Neural cell (in vitro differentiated cells): ENCODE measurements at regions not wholly inside any gene's neighbourhood (a gene's known extent, or its start where the extent isn't known, plus 50 kb on each side); places are given as distances from the start of the nearest gene placed in this dataset.

Source experiments
- H2AFZ ChIP-seq: fragments of 200-600, 300-800 bp; sonication (generic), shearing (Covaris generic); 2 replicates; pipeline ENCODE4 v1.6.0; 2014; ENCODE audit warnings: low read depth, mild to moderate bottlenecking, antibody characterized with exemption, low read length, moderate library complexity
- H3F3A ChIP-seq: fragments of 200-600 bp; shearing (Covaris generic); 2 replicates; pipeline ENCODE4 v1.6.1; 2016; ENCODE audit warnings: mild to moderate bottlenecking, moderate library complexity, mixed read lengths, antibody characterized with exemption, low read length; ENCODE audit not compliant: insufficient read depth, poor library complexity, severe bottlenecking
- H3K27ac ChIP-seq: fragments of 200-600, 300-800 bp; sonication (generic), shearing (Covaris generic); 2 replicates; pipeline ENCODE4 v1.5.1; 2014; ENCODE audit warnings: mild to moderate bottlenecking, low read length, moderate library complexity
- H3K27me3 ChIP-seq: fragments of 300-800, 200-600 bp; sonication (generic), shearing (Covaris generic); 2 replicates; pipeline ENCODE4 v1.6.0; 2014; ENCODE audit warnings: mild to moderate bottlenecking, low read depth, low read length, moderate library complexity; ENCODE audit not compliant: insufficient read depth
- H3K36me3 ChIP-seq: fragments of 300-800, 200-600 bp; sonication (generic), shearing (Covaris generic); 2 replicates; pipeline ENCODE4 v1.5.1; 2014; ENCODE audit warnings: mild to moderate bottlenecking, antibody characterized with exemption, low read length, moderate library complexity; ENCODE audit not compliant: insufficient read depth
- H3K4me2 ChIP-seq: fragments of 300-800, 200-600 bp; sonication (generic), shearing (Covaris generic); 2 replicates; pipeline ENCODE4 v1.6.0; 2014; ENCODE audit warnings: mild to moderate bottlenecking, low read length
- H3K4me3 ChIP-seq: fragments of 300-800, 200-600 bp; sonication (generic), shearing (Covaris generic); 2 replicates; pipeline ENCODE4 v1.5.1; 2014; ENCODE audit warnings: mild to moderate bottlenecking, low read length, moderate library complexity
- H3K79me2 ChIP-seq: fragments of 200-600 bp; shearing (Covaris generic); replicated peaks from 2 replicates; pipeline ENCODE4 v1.6.0; 2014; ENCODE audit warnings: mild to moderate bottlenecking, low read length, moderate library complexity; ENCODE audit not compliant: insufficient read depth
- H3K9ac ChIP-seq: fragments of 300-800, 200-600 bp; sonication (generic), shearing (Covaris generic); 2 replicates; pipeline ENCODE4 v1.6.1; 2016; ENCODE audit warnings: mild to moderate bottlenecking, low read length, mixed read lengths
- H3K9me2 ChIP-seq: fragments of 200-600 bp; shearing (Covaris generic); 2 replicates; pipeline ENCODE4 v1.6.1; 2016; ENCODE audit warnings: mild to moderate bottlenecking, low read length, mixed read lengths; ENCODE audit not compliant: insufficient read depth
- H3K9me3 ChIP-seq: fragments of 200-600, 300-800 bp; sonication (generic), shearing (Covaris generic); 2 replicates; pipeline ENCODE4 v1.6.1; 2016; ENCODE audit warnings: mild to moderate bottlenecking, mixed run types, low read length, moderate library complexity, mixed read lengths
- H4K20me1 ChIP-seq: fragments of 200-600 bp; shearing (Covaris generic); 2 replicates; pipeline ENCODE4 v1.6.1; 2016; ENCODE audit warnings: mild to moderate bottlenecking, mixed run types; ENCODE audit not compliant: insufficient read depth
- EP300 ChIP-seq: fragments of 450-650 bp; conservative IDR thresholded peaks from 2 replicates; pipeline ENCODE4 v1.6.1; 2014; ENCODE audit warnings: antibody characterized with exemption, mild to moderate bottlenecking, moderate library complexity; ENCODE audit not compliant: poor library complexity, severe bottlenecking
- EZH2 ChIP-seq: fragments of 200-600, 300-800 bp; shearing (Covaris generic), sonication (generic); IDR thresholded peaks from 2 replicates; pipeline ENCODE4 v1.6.1; 2014; ENCODE audit warnings: antibody characterized with exemption, low read length, borderline replicate concordance, mild to moderate bottlenecking; ENCODE audit not compliant: insufficient read depth, poor library complexity, severe bottlenecking
- MXI1 ChIP-seq: fragments of 450-650 bp; conservative IDR thresholded peaks from 2 replicates; pipeline ENCODE4 v1.6.1; 2014; ENCODE audit warnings: antibody characterized with exemption, mild to moderate bottlenecking; ENCODE audit not compliant: poor library complexity, severe bottlenecking
- POLR2AphosphoS5 ChIP-seq: IDR thresholded peaks from 2 replicates; pipeline ENCODE4 v1.6.1; 2012
- RAD21 ChIP-seq: fragments of 450-650 bp; conservative IDR thresholded peaks from 2 replicates; pipeline ENCODE4 v1.6.1; 2014; ENCODE audit warnings: antibody characterized with exemption, mild to moderate bottlenecking, moderate library complexity
- SMC3 ChIP-seq: fragments of 450-650 bp; conservative IDR thresholded peaks from 2 replicates; pipeline ENCODE4 v1.6.1; 2014; ENCODE audit warnings: antibody characterized with exemption, mild to moderate bottlenecking, moderate library complexity; ENCODE audit not compliant: poor library complexity
- TAF1 ChIP-seq: IDR thresholded peaks from 2 replicates; pipeline ENCODE4 v1.6.1; 2012; ENCODE audit warnings: low read depth
- TF ChIP-seq, protein P1 (sequence below): fragments of 450-650 bp; IDR thresholded peaks from 2 replicates; pipeline ENCODE4 v1.5.1; 2014; ENCODE audit warnings: antibody characterized with exemption, mild to moderate bottlenecking, moderate library complexity; ENCODE audit not compliant: poor library complexity, severe bottlenecking
- TF ChIP-seq, protein P2 (sequence below): IDR thresholded peaks from 2 replicates; pipeline ENCODE4 v1.6.1; 2012; ENCODE audit warnings: borderline replicate concordance

DNA sequence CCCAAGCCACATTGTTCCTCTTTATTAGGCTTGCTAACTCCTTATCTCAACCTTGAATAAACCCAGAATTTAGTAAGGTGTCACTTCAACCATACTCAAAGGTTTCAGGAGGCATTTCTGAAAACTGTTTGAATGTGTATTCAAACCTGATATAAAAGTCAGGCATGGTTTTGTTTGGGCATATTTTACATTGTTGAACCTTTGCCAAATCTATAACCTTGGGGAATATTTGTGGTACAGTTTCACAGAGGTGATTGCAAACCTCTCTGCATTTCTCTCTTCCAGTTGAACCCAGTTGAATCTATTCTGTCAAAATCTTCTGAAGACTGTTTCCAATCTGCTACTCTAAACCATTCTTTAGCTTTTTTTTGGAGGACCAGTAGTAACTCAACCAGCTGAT is 409.0 kb downstream of the TECRL start:
- H3K9me2 ChIP-seq, result no peaks in the 10 kb centered on the region
- H3K27me3 ChIP-seq, result no peaks in the 10 kb centered on the region
- H3K9me3 ChIP-seq, result no peaks in the 10 kb centered on the region
- no peak for TF ChIP-seq POLR2AphosphoS5
- TF ChIP-seq TAF1, result no peak
- TF ChIP-seq, protein P1, sequence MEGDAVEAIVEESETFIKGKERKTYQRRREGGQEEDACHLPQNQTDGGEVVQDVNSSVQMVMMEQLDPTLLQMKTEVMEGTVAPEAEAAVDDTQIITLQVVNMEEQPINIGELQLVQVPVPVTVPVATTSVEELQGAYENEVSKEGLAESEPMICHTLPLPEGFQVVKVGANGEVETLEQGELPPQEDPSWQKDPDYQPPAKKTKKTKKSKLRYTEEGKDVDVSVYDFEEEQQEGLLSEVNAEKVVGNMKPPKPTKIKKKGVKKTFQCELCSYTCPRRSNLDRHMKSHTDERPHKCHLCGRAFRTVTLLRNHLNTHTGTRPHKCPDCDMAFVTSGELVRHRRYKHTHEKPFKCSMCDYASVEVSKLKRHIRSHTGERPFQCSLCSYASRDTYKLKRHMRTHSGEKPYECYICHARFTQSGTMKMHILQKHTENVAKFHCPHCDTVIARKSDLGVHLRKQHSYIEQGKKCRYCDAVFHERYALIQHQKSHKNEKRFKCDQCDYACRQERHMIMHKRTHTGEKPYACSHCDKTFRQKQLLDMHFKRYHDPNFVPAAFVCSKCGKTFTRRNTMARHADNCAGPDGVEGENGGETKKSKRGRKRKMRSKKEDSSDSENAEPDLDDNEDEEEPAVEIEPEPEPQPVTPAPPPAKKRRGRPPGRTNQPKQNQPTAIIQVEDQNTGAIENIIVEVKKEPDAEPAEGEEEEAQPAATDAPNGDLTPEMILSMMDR, result no peak
- TF ChIP-seq, protein P2, sequence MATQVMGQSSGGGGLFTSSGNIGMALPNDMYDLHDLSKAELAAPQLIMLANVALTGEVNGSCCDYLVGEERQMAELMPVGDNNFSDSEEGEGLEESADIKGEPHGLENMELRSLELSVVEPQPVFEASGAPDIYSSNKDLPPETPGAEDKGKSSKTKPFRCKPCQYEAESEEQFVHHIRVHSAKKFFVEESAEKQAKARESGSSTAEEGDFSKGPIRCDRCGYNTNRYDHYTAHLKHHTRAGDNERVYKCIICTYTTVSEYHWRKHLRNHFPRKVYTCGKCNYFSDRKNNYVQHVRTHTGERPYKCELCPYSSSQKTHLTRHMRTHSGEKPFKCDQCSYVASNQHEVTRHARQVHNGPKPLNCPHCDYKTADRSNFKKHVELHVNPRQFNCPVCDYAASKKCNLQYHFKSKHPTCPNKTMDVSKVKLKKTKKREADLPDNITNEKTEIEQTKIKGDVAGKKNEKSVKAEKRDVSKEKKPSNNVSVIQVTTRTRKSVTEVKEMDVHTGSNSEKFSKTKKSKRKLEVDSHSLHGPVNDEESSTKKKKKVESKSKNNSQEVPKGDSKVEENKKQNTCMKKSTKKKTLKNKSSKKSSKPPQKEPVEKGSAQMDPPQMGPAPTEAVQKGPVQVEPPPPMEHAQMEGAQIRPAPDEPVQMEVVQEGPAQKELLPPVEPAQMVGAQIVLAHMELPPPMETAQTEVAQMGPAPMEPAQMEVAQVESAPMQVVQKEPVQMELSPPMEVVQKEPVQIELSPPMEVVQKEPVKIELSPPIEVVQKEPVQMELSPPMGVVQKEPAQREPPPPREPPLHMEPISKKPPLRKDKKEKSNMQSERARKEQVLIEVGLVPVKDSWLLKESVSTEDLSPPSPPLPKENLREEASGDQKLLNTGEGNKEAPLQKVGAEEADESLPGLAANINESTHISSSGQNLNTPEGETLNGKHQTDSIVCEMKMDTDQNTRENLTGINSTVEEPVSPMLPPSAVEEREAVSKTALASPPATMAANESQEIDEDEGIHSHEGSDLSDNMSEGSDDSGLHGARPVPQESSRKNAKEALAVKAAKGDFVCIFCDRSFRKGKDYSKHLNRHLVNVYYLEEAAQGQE, result no peak
- TF ChIP-seq EP300, result no peak
- TF ChIP-seq SMC3, result no peak
- no peak for TF ChIP-seq MXI1
- no peak for TF ChIP-seq RAD21
- no peak for TF ChIP-seq EZH2
- H3K79me2 ChIP-seq, result no peaks in the 10 kb centered on the region
- no peak overlapping the region for H3K4me2 ChIP-seq
- no peaks in the 10 kb centered on the region for H3F3A ChIP-seq
- H3K27ac ChIP-seq, result no peak overlapping the region
- no peak overlapping the region for H2AFZ ChIP-seq
- H3K9ac ChIP-seq, result no peak overlapping the region
- H4K20me1 ChIP-seq, result no peaks in the 10 kb centered on the region
- H3K36me3 ChIP-seq, result no peaks in the 10 kb centered on the region
- H3K4me3 ChIP-seq, result no peak overlapping the region

DNA sequence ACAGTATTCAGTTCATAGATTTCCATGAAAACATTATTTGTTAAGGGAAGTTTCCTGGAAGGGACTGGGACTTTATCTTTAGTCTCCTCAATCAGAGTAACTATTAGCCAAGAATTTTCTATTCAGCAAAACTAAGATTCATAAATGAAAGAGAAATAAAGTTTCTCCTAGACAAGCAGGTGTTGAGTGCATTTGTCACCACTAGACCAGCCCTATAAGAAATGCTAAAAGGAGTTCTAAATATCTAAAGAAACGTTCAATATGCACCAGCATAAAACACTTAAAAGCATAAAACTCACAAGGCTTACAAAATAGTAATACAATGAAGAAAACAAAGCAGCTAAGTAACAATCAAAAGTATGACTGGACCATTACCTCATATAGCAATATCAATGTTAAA is 423.0 kb downstream of the TECRL start:
- Histone ChIP-seq H3K36me3 (no peaks in the 10 kb centered on the region), H4K20me1 (no peaks in the 10 kb centered on the region), H3K27ac (no peak overlapping the region), H3K79me2 (no peaks in the 10 kb centered on the region), H3K4me2 (no peak overlapping the region), H3K27me3 (no peaks in the 10 kb centered on the region), H3K4me3 (no peak overlapping the region), H2AFZ (no peak overlapping the region), H3F3A (no peaks in the 10 kb centered on the region), H3K9ac (no peak overlapping the region), H3K9me3 (no peaks in the 10 kb centered on the region), H3K9me2 (no peaks in the 10 kb centered on the region)
- TF ChIP-seq TAF1 (no peak), MXI1 (no peak)

DNA sequence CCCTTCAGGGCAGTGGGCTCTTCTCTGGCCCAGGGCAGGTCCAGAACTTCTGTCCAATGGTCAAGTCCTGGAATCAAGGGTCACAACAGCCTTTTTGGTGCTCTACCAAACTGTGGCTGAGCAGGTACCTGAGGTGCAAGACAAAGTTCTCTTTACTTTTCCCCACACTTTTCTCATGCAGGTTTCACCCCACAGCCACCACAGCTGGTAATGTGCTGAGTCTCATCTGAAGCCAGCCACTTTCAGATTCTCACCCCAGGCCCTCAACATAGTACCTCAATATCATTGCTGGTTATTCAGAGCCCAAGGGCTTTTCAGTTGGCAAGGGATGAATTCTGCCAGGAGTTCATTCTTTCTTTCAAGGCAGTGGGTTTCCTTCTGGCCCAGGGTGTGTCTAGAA is 426.0 kb downstream of the TECRL start:
- H3K79me2 ChIP-seq, result no peaks in the 10 kb centered on the region
- no peaks in the 10 kb centered on the region for H3K36me3 ChIP-seq
- H3K9ac ChIP-seq, result no peak overlapping the region
- no peaks in the 10 kb centered on the region for H3K9me3 ChIP-seq
- no peaks in the 10 kb centered on the region for H3K9me2 ChIP-seq
- H4K20me1 ChIP-seq, result no peaks in the 10 kb centered on the region
- H3K4me3 ChIP-seq, result no peak overlapping the region
- no peaks in the 10 kb centered on the region for H3K27me3 ChIP-seq
- H3K27ac ChIP-seq, result no peak overlapping the region
- TF ChIP-seq TAF1 (no peak), EZH2 (no peak), SMC3 (no peak), RAD21 (no peak), MXI1 (no peak), POLR2AphosphoS5 (no peak), EP300 (no peak)
- TF ChIP-seq, protein P2, result no peak
- TF ChIP-seq, protein P1, result no peak
- H2AFZ ChIP-seq, result no peak overlapping the region
- H3K4me2 ChIP-seq, result no peak overlapping the region
- H3F3A ChIP-seq, result no peaks in the 10 kb centered on the region
